GM10248 (cell line): ENCODE measurements at regions not wholly inside any gene's neighbourhood (a gene's known extent, or its start where the extent isn't known, plus 50 kb on each side); places are given as distances from the start of the nearest gene placed in this dataset.
"Not testable (repeated sequence)": the region's sequence is repeated elsewhere in the genome, so short reads cannot be mapped to it uniquely, and the experiment has no call there.

Experiments used
- CTCF ChIA-PET: fragments of 300-600 bp; sonication (Branson Sonifier 250); formaldehyde crosslinking; extraction: SDS; loops from one replicate; lab custom pipeline; 2021; ENCODE audit warnings: antibody characterized with exemption; lab: Yijun Ruan, JAX
- POLR2A ChIA-PET: fragments of 350-650 bp; sonication (Branson Sonifier 250); formaldehyde crosslinking; extraction: SDS; loops from one replicate; lab custom pipeline; 2020; ENCODE audit warnings: antibody characterized with exemption; lab: Yijun Ruan, JAX
- DNase-seq: peaks from one replicate; pipeline ENCODE4 v3.0.0; 2012; ENCODE audit errors: extremely low spot score
- TF ChIP-seq, protein P1 (sequence below): IDR thresholded peaks from 2 replicates; pipeline ENCODE4 v1.5.1; 2012; ENCODE audit warnings: mild to moderate bottlenecking, low read depth; ENCODE audit errors: extremely low read depth, missing control alignments, control extremely low read depth

DNA sequence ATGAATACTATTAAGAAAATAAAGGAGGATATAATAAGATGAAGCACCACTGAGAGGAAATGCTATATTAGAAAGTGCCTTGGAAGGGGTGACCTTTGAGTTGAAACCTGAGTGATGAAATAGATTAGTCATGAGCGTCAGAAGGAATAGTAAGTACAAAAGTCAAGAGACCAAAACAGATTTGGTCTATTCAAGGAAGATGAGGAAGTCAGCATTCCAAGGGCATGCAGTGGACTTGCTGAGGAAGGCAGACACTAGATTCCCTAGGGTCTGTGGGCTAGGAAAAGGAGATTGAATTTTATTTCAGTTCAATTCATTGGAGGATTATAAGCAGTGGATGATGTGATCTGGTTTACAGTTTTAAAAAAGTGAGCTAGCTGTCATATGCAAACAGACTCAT lies 73.0 kb upstream of the WDFY3 start:
- ChIA-PET POLR2A (no interaction called here), CTCF (no interaction called here)
- no peak for DNase-seq
- TF ChIP-seq, protein P1, sequence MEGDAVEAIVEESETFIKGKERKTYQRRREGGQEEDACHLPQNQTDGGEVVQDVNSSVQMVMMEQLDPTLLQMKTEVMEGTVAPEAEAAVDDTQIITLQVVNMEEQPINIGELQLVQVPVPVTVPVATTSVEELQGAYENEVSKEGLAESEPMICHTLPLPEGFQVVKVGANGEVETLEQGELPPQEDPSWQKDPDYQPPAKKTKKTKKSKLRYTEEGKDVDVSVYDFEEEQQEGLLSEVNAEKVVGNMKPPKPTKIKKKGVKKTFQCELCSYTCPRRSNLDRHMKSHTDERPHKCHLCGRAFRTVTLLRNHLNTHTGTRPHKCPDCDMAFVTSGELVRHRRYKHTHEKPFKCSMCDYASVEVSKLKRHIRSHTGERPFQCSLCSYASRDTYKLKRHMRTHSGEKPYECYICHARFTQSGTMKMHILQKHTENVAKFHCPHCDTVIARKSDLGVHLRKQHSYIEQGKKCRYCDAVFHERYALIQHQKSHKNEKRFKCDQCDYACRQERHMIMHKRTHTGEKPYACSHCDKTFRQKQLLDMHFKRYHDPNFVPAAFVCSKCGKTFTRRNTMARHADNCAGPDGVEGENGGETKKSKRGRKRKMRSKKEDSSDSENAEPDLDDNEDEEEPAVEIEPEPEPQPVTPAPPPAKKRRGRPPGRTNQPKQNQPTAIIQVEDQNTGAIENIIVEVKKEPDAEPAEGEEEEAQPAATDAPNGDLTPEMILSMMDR = no peak

DNA sequence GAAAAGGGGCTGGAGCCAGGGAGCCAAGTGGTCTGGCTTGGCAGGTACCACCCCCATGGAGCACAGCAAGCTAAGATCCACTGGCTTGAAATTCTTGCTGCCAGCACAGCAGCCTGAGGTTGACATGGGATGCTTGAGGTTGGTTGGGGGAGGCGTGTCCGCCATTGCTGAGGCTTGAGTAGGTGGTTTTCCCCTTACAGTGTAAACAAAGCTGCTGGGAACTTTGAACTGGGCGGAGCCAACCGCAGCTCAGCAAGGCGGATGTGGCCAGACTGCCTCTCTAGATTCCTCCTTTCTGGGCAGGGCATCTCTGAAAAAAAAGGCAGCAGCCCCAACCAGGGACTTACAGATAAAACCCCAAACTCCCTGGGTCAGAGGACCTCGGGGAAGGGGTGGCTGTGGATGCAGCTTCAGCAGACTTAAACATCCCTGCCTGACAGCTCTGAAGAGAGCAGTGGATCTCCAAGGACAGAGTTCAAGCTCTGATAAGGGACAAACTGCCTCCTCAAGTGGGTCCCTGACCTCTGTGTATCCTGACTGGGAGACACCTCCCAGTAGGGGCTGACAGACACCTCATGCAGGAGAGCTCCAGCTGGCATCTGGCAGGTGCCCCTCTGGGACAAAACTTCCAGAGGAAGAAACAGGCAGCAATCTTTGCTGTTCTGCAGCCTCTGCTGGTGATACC lies 77.5 kb upstream of the WDFY3 start:
- DNase-seq, POLR2A ChIA-PET: not testable (repeated sequence)
- CTCF ChIA-PET = interaction anchor here (1.1 to 1.9 kb wide), 4 partner anchors 9 to 12 kb away, joined by 3 to 4 read pairs (median 4); no protein-coding TSS in a partner anchor

DNA sequence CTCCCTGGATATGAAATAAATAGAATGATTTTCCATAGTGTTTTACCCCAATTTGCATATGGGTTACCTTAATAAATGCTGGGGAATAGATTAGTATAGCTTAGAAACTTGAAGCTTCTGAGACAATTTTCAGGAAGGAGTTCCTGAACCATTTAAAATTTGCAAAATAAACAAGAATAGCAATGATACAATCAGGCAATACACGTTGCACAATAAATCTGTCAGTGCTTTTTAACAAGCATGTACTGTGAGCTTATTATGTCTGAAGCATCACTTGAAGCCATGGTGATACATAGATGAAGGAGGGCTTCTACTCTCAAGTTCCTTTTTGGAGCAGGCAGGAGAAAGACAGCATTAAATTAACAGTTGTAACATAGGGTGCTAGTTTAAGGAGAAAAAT lies 84.2 kb upstream of the WDFY3 start:
- ChIA-PET POLR2A (no interaction called here), CTCF (interaction anchor here (2.0 to 2.4 kb wide), 2 partner anchors 8 to 34 kb away, joined by 7 to 10 read pairs; no protein-coding TSS in a partner anchor)
- DNase-seq = no peak
- TF ChIP-seq, protein P1 = no peak

GRCh38 chr4:85051526-85051925 lies 85.0 kb upstream of the WDFY3 start:
- POLR2A ChIA-PET = no interaction called here
- TF ChIP-seq, protein P1 = no peak
- no peak for DNase-seq
- CTCF ChIA-PET = no interaction called here

DNA sequence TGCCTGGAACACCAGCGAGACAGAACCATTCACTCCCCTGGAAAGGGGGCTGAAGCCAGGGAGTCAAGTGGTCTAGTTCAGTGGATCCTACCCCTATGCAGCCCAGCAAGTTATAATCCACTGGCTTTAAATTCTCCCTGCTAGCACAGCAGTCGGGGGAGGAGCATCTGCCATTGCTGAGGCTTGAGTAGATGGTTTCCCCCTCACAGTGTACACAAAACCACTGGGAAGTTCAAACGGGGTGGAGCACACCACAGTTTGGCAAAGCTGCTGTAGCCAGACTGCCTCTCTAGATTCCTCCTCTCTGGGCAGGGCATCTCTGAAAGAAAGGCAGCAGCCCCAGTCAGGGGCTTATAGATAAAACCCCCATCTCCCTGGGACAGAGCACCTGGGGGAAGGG lies 88.4 kb upstream of the WDFY3 start:
- DNase-seq, POLR2A ChIA-PET: not testable (repeated sequence)
- CTCF ChIA-PET = interaction anchor here (0.9 to 2.5 kb wide), 2 partner anchors 11 to 29 kb away, joined by 3 to 12 read pairs; no protein-coding TSS in a partner anchor

DNA sequence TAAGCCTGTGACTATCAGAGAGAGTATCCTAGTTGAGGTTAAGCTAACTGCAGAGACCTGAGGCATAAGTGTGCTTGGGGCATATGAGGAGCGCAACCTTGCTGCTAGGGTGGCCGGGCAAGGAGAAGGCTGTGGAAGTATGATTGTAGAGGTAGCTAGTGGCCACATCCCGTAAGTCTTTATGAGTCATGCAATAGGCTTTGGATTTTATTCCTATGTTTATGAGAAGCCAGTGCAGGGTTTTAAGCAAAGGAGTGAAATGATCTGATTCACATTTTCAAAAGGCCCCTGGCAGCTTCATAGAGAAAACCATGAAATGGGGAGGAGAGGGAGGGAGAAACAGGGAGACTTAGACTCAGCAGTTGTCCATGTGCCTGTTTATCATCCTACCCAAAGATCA lies 92.1 kb upstream of the WDFY3 start:
- ChIA-PET POLR2A (no interaction called here), CTCF (interaction anchor here (1.1 to 3.3 kb wide), 4 partner anchors 9 to 41 kb away, joined by 3 to 10 read pairs (median 6); no protein-coding TSS in a partner anchor)
- TF ChIP-seq, protein P1 = no peak
- DNase-seq = no peak

GRCh38 chr4:85061974-85062373 lies 95.5 kb upstream of the WDFY3 start:
- no peak for DNase-seq
- CTCF ChIA-PET = interaction anchor here (1.3 kb wide), 1 partner anchor 23 kb away, joined by 3 read pairs; no protein-coding TSS in a partner anchor
- TF ChIP-seq, protein P1 = no peak
- POLR2A ChIA-PET = no interaction called here

GRCh38 chr4:85062466-85062865 lies 96.0 kb upstream of the WDFY3 start:
- ChIA-PET POLR2A (no interaction called here), CTCF (interaction anchor here (1.3 kb wide), 1 partner anchor 22 kb away, joined by 3 read pairs; no protein-coding TSS in a partner anchor)
- DNase-seq = no peak
- TF ChIP-seq, protein P1 = no peak
